Neural progenitor cell (in vitro differentiated cells): ENCODE measurements at regions not wholly inside any gene's neighbourhood (a gene's known extent, or its start where the extent isn't known, plus 50 kb on each side); places are given as distances from the start of the nearest gene placed in this dataset.

ENCODE experiments used
- CTCF ChIP-seq: fragments of 200-600 bp; sonication (generic); IDR thresholded peaks from 2 replicates; pipeline ENCODE4 v1.5.1; 2017; ENCODE audit warnings: antibody characterized with exemption, mild to moderate bottlenecking
- EZH2 ChIP-seq: fragments of 200-600 bp; sonication (generic); IDR thresholded peaks from 2 replicates; pipeline ENCODE4 v1.6.1; 2017; ENCODE audit warnings: antibody characterized with exemption, mild to moderate bottlenecking, moderate library complexity

- TF ChIP-seq CTCF = no peak
- TF ChIP-seq EZH2 = no peak
These were observed 284.3 kb downstream of the TAF11L14 start for GRCh38 chr5:17918373-17919104.
